NCI-H2081 (cell line): ENCODE measurements at regions not wholly inside any gene's neighbourhood (a gene's known extent, or its start where the extent isn't known, plus 50 kb on each side); places are given as distances from the start of the nearest gene placed in this dataset.
A peak's percentile ranks its signal among the peaks of the same experiment; 100 is the strongest.
"Not testable (repeated sequence)": the region's sequence is repeated elsewhere in the genome, so short reads cannot be mapped to it uniquely, and the experiment has no call there.

Source experiments
- DNase-seq, 2 experiments: peaks; one replicate each; lab custom pipeline; 2025; lab: John Stamatoyannopoulos, UW

DNA sequence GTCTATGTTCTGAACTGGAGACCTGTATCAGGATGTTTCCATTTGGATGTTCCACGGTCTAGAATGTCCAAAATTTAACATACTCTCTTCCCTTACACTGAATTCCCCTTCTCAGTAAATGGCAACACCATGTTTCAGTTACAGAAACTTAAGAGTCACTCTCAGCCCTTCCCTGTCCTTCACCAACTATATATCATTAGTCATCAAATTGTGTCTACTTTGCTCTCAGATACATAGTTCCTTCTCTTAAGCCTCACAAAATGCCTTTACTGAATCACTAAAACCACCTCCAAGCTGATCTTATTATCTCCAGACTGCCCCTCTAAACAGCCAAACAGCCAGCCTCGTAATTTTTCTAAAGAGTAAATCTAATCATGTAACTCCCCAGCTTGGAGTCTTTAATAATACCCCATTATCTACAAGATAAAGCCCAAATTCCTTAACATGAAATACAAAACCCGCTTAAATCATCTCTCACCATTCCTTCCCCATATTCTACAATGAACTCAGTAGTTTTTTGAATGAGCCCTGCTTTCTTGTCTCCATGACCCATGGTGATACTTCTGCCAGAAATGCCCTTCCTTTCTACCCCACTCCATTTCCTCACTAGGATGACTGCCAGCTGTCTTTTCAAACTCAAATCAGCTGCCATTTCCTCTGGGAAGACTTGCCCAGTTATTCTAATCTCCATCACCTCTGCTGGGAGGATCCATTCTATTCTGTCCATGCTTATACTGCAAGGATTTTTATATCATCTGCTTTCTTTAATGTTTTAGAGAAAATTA lies 102.7 kb upstream of the ARHGAP42 start:
- DNase-seq = no peak

- no peak for DNase-seq
These were observed 101.4 kb upstream of the ARHGAP42 start for GRCh38 chr11:100585728-100586127.

DNA sequence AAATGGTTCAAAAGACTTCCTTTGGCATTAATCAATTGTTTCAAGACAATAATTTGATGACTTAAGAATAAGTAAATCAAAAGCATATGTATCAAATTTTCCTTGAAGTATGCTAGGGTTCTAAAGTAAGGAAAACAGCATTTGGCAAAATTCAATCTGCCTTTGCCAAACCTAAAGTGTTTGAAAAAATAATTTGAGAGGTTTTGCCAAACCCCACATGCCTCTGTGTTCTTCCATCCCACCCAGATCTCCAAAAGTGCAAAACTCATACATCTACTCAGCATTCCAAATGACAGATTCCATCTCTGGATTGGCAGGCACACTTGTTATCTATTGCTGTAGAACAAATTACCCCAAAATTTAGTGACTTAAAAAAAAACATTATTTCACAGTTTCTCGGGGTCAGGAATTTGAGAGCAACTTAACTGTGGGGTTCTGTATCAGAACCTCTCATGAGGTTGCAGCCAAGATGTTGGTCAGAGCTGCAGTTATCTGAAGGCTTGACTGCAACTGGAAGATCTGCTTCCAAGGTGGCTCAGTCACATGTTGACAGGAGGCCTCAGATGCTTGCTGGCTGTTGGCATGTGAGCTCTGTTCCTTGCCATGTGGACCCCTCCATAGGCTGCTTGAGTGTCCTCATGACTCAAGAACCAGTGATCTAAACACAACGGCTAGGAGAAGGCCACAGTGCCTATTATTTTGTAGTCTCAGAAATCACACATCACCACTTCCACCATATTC lies 100.6 kb upstream of the ARHGAP42 start:
- no peak for DNase-seq

- DNase-seq = no peak
These were observed 94.3 kb upstream of the ARHGAP42 start for GRCh38 chr11:100592619-100593260.

- no peak for DNase-seq
These were observed 93.8 kb upstream of the ARHGAP42 start for GRCh38 chr11:100593291-100593690.

DNA sequence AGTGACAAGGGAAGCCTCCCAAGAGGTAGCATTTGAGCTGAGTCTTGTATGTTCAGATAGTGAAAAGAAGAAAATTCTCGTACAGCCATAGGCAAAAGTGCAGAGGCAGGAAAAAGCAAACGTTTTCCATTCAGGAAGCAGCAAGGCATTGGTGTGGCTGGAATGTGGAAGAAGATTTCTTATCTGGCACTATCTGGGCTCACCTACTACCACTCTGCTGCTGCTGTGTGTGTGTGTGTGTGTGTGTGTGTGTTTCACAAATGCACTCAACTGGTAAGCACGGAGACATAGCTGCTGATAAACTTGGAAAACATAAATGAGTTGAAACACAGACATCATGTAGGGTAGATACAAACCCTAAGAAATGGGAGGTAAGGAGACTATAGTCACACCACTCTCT lies 92.8 kb upstream of the ARHGAP42 start:
- no peak for DNase-seq

GRCh38 chr11:100600941-100601340 lies 86.1 kb upstream of the ARHGAP42 start:
- no peak for DNase-seq

DNA sequence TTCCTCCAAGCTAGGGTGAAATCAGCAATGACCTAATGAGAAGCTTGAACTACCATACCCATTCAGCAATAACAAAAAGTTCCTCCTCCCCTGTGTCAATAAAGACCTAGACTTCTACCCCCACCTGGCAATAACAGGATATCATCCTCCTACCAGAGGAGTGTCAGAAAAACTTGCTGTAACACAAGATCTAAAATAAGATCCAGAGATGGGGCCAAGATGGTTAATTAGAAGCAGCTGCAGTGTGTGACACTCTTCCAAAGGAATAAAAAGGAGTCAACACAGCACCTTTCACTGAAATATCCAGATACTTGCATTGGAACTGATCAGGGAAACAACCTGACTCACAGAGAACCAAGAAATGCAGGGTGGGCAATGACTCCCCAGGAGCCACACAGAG lies 84.4 kb upstream of the ARHGAP42 start:
- DNase-seq = no peak

DNA sequence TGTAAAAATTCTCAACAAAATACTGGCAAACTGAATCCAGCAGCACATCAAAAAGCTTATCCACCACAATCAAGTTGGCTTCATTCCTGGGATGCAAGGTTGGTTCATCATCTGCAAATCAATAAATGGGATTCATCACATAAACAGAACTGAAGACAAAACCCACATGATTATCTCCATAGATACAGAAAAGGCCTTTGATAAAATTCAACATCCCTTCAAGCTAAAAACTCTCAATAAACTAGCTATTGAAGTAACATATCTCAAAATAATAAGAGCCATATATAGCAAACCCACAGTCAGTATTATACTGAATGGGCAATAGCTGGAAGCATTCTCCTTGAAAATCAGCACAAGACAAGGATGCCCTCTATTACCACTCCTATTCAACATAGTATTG lies 79.3 kb upstream of the ARHGAP42 start:
- DNase-seq = not testable (repeated sequence)

DNA sequence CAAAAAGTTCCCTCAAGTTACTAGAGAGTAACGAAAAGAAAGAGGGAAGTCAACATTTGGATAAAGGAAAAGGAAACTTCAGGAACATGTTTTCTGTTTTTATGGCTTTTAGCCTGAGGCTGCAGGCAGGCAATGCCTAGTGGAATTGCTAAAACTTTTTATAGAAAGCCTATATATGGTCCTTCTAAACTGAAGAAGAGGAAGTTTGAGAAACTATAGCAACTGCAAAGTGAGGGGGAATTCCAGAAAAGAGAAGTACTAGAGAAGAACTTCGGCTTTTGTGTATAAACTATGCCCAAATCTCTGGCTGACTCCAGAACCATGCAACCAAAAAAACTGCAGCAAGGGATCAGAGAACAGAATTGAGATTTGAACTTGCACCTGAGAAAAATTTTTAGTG lies 74.3 kb upstream of the ARHGAP42 start:
- no peak for DNase-seq

GRCh38 chr11:100618914-100619313 lies 68.2 kb upstream of the ARHGAP42 start:
- no peak for DNase-seq

- DNase-seq = no peak
These were observed 67.6 kb upstream of the ARHGAP42 start for GRCh38 chr11:100619484-100619883.

GRCh38 chr11:100622404-100622803 lies 64.7 kb upstream of the ARHGAP42 start:
- no peak for DNase-seq

DNA sequence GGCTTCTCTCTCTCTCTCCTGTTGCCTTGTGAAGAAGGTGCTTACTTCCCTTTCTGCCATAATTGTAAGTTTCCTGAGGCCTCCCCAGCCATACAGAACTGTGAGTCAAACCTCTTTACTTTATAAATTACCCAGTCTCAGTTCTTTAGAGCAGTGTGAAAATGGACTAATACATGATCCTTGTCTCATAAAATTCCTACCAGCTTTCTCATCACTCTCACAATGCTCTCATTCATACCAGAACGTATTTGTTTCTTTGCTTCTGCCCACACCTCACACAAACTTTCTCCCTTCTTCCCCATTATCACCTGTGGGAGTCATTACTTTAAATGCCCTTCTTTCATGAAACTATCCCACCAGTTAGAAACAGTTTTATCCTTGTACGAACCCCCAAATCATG lies 62.7 kb upstream of the ARHGAP42 start:
- no peak for DNase-seq

GRCh38 chr11:100625041-100625440 lies 62.0 kb upstream of the ARHGAP42 start:
- DNase-seq = no peak

DNA sequence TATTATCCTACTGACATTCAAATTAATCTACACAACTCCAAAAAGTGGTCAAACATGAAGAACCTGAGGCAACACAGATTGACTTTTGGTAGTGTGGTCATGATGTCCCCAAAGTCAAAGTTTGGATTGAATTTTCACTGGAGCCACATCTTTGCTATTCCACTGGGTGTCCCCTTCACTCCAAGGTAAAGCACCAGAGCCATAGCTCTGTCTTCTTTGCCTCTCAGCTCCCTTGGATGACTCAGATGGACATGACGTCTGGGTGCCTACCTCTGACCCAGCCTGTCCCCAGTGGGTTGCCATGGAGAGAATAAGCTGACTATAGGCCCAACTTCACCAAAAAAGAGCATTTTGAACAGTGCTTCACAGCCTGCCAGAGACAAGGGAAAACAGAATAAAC lies 57.4 kb upstream of the ARHGAP42 start:
- no peak for DNase-seq

- no peak for DNase-seq
These were observed 56.2 kb upstream of the ARHGAP42 start for GRCh38 chr11:100630898-100631297.

DNA sequence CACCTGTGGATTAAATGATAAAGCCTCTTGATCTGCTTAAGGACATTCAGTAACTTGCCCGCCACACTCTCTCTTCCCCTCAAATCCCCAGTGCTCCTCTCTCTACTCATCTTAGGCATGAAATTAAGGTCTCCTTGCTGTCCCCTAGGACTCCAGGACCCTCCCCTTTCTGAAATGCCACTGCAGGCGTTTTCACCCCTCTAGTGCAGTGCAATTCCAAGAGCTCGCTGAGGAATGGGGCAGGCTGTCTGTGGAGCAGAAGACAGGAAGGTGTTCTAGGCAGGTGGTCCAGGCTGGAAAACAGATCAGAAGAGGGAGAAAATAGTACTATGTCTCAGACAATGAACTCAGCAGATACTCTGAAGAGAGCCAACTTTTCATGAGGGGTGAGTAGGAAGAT lies 55.8 kb upstream of the ARHGAP42 start:
- DNase-seq = no peak

DNA sequence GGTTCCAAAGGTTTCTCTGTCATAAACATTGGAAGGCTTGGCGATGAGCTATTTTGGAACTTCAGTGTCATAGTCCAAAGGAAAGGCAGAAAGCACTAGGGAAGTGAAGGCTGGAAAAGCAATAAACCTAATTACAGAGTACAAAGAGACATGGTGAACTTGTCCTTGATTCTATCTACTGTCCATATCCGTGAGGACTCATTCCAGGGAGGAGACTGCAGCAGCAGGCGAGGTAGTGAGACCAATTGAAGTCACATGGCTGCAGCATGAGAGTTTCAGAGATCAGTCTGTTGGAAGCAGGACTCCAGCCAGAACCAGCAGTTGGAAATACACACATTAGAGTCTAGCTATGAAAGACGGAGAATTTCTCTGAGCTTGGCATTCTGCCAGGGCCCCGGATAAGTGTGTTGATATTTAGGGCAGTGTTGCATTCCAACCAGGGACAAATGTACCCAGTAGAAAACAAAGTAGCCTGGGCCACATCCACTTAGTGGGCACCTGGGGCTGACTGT lies 54.1 kb upstream of the ARHGAP42 start:
- peak; percentile 10 to 41 for DNase-seq

DNA sequence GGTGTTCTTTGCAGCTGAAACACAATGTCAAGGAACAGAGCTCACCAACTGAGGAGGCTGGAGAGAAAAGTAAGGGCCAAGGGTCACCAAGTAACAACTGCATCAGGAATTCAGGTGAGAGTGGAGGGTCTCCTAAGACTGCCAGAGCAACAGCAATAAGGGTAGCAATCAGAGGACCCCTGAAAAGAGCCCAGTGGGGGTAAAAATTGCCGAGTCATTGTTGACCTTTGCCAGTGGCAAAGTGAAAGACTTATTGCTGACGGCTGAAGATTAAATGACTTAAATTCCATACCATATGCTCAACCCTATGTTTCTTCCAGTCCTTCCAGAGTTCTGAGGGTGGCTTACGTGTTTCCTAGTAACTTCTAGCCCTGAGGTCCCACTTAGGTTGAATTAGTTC lies 51.9 kb upstream of the ARHGAP42 start:
- DNase-seq = no peak

- no peak for DNase-seq
These were observed 50.6 kb upstream of the ARHGAP42 start for GRCh38 chr11:100636536-100636935.
